ENCODE measurements at regions not wholly inside any gene's neighbourhood (a gene's known extent, or its start where the extent isn't known, plus 50 kb on each side); places are given as distances from the start of the nearest gene placed in this dataset.

- Histone ChIP-seq H3K9ac (ENCODE audit: control insufficient read depth, insufficient read depth, low read length) (no peak overlapping the region), H3K79me2 (ENCODE audit: control insufficient read depth, insufficient read depth, low read length) (no peaks in the 10 kb centered on the region), H3K9me3 (replicated peaks; ENCODE audit: control insufficient read depth, insufficient read depth, low read length) (no peaks in the 10 kb centered on the region), H3K27me3 (replicated peaks in 1 of 2; ENCODE audit: control insufficient read depth in 2 of 2, insufficient read depth in 2 of 2, low read length in 1 of 2) (no peaks in the 10 kb centered on the region), H2AFZ (ENCODE audit: control insufficient read depth, low read depth, low read length) (no peak overlapping the region), H4K20me1 (ENCODE audit: control insufficient read depth, insufficient read depth) (no peaks in the 10 kb centered on the region), H3K4me2 (ENCODE audit: control insufficient read depth, insufficient read depth) (no peak overlapping the region), H3K36me3 (ENCODE audit: control insufficient read depth in 2 of 2, insufficient read depth in 2 of 2, low read length in 1 of 2) (no peaks in the 10 kb centered on the region), H3K27ac (ENCODE audit: control insufficient read depth, insufficient read depth) (no peak overlapping the region), H3K4me3 (no peak overlapping the region), H3K4me1 (ENCODE audit: control insufficient read depth, insufficient read depth, low read length) (no peaks in the 10 kb centered on the region)
- POLR2A ChIA-PET = no interaction called here
- ATAC-seq = no peak
- CTCF ChIA-PET = interaction anchor here (0.6 kb wide), 1 partner anchor 44 kb away, joined by 3 read pairs; no protein-coding TSS in a partner anchor
- FAIRE-seq = no peak
- in situ Hi-C loops (cut with MboI) (no loop called here), intact Hi-C loops (cut with micrococcal nuclease; ENCODE audit: unreplicated experiment) (no loop called here)
- TF ChIP-seq CREB1 (IDR thresholded peaks at IDR 0.05; ENCODE audit: low read depth) (no peak), CHD4 (IDR thresholded peaks at IDR 0.05) (no peak)
- TF ChIP-seq, protein P1, sequence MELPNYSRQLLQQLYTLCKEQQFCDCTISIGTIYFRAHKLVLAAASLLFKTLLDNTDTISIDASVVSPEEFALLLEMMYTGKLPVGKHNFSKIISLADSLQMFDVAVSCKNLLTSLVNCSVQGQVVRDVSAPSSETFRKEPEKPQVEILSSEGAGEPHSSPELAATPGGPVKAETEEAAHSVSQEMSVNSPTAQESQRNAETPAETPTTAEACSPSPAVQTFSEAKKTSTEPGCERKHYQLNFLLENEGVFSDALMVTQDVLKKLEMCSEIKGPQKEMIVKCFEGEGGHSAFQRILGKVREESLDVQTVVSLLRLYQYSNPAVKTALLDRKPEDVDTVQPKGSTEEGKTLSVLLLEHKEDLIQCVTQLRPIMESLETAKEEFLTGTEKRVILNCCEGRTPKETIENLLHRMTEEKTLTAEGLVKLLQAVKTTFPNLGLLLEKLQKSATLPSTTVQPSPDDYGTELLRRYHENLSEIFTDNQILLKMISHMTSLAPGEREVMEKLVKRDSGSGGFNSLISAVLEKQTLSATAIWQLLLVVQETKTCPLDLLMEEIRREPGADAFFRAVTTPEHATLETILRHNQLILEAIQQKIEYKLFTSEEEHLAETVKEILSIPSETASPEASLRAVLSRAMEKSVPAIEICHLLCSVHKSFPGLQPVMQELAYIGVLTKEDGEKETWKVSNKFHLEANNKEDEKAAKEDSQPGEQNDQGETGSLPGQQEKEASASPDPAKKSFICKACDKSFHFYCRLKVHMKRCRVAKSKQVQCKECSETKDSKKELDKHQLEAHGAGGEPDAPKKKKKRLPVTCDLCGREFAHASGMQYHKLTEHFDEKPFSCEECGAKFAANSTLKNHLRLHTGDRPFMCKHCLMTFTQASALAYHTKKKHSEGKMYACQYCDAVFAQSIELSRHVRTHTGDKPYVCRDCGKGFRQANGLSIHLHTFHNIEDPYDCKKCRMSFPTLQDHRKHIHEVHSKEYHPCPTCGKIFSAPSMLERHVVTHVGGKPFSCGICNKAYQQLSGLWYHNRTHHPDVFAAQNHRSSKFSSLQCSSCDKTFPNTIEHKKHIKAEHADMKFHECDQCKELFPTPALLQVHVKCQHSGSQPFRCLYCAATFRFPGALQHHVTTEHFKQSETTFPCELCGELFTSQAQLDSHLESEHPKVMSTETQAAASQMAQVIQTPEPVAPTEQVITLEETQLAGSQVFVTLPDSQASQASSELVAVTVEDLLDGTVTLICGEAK (IDR thresholded peaks at IDR 0.05; ENCODE audit: borderline replicate concordance) = no peak
- WGBS (ENCODE audit: insufficient coverage, insufficient replicate concordance, low lambda C conversion rate, missing lambda C conversion rate) = 0% methylated on average over 3 of the region's 3 CpGs
- RAD21 ChIA-PET (ENCODE audit: unreplicated experiment) = no interaction called here
- DNase-seq (ENCODE audit: low read depth, low spot score) = no peak
- SMC1A ChIA-PET (ENCODE audit: uncharacterized antibody, unreplicated experiment) = interaction anchor here (0.7 to 1.5 kb wide), 5 partner anchors 8 to 19 kb away, joined by 3 to 5 read pairs (median 4); no protein-coding TSS in a partner anchor
- no TSS peak for BruUV-seq (replicated peaks)
Observed at GRCh38 chr2:166773308-166773949, 114.9 kb upstream of the XIRP2 start.
